UCSD-AML1 (cell line): ENCODE measurements at regions not wholly inside any gene's neighbourhood (a gene's known extent, or its start where the extent isn't known, plus 50 kb on each side); places are given as distances from the start of the nearest gene placed in this dataset.
"Not testable (repeated sequence)": the region's sequence is repeated elsewhere in the genome, so short reads cannot be mapped to it uniquely, and the experiment has no call there.

Experiments used
- DNase-seq: peaks from one replicate; lab custom pipeline; 2025; ENCODE audit not compliant: unreplicated experiment; lab: John Stamatoyannopoulos, UW

DNA sequence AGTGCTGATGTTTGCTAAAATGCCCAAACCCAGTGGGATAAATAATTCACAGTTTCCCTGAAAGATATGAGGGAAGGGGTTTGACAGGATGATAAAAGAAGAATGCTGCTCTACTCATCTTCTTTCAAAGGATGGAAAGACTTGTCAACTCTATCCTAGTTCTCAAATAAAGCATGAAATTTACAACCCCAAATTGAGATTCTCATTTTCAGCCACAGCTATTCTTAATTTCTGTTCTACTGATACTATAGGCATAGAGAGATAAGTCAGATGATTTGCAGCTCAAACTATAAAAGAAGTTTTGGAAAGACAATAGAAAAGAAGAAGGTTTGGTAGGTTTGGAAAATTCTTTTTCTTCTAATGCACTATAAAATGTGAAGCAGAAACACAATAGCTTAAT lies 542.6 kb downstream of the CSNK1G3 start:
- DNase-seq = no peak

DNA sequence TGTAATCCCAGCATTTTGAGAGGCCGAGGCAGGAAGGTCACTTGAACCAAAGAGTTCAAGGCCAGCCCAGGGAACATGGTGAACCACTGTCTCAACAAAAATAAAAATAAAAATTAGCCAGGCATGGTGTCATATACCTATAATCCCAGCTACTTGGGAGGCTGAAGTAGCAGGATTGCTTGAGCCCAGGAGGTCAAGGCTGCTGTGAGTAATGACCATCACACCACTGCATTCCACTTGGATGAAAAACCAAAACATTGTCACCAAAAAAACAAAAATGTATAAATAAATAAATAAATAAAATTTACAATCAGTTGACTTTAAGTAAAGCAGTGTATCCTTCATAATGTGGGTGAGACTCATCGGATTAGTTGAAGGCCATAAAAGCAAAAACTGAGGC lies 541.4 kb downstream of the CSNK1G3 start:
- DNase-seq = no peak

DNA sequence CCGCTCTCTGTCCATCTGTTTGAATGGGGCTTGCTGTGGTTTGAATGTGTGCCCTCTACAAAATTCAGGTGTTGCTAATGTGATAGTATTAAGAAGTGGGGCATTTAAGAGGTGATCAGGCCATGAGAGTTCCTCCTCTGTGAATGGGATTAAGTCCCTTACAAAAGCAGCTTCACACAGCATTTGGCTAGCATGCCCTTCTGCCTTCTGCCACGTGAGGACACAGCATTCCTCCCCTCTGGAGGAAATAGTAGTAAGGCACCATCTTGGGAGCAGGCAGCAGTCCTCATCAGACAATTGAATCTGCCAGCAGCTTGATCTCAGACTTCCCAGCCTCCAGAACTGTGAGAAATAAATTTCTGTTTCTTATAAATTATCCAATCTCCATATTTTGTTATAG lies 540.2 kb downstream of the CSNK1G3 start:
- no peak for DNase-seq

DNA sequence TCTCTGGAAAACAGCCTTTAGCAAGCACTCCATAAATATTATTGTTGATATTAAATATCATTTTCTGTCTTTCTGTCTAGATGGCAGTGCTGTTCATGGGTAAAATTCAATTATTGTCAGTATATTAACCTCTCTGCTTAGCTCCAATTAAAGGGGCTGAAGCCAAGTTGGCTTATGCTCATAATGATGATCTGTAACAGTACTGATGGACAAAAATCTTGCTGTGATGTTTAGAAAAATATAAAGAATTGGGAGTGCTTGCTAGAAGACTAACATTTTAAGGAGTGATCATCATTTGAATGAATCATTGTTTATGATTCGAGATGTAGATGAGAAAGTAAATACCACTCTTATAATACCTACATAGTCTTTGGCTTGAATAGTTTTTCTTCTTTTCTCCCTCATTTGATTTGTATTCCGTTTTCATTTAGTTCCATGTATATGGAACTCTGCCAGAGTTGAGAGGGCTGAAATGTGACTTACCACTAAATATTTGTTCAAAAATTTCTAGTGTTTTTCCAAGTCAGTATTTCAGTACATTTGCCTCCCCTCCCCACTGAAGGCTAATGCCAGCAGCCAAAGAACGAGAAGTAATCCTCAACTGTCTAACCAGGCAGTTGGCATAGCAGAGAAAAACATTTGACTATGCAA lies 538.3 kb downstream of the CSNK1G3 start:
- no peak for DNase-seq

DNA sequence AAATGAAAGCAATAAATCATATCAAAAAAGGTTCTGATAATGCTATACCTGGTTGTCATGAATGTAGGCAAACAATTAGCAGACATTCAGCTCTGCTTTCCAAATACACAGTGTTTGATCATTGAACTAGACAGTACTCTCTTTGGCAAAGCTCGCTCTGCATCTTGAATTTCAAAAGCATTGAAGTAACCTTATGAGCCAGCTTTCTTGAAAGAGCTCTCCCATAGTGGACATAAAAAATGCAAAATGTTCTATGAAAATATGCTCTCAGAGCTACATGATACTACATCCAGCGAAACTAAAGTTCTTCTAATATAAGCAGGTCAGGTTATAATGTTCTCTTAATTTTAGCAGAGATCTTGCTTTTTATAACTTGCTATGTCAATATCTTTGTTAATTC lies 533.4 kb downstream of the CSNK1G3 start:
- DNase-seq = no peak

DNA sequence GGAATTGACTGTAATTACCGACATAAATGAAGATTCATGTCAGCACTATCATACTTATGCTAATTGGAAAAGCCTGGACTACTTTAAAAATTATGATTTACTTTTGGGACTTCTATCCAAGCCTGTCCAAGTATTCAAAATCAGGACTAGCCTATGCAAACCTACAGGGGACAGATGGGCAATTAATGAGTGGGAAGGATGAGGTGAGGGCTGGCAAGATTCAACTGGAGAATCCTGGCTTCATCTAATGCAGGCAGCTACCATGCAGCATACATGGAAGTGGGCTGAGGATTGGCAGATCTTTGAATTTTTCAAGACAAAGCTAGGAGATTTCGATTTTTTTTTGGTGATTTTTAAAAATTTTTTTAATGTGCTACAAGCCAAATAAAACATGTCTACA lies 532.6 kb downstream of the CSNK1G3 start:
- no peak for DNase-seq

DNA sequence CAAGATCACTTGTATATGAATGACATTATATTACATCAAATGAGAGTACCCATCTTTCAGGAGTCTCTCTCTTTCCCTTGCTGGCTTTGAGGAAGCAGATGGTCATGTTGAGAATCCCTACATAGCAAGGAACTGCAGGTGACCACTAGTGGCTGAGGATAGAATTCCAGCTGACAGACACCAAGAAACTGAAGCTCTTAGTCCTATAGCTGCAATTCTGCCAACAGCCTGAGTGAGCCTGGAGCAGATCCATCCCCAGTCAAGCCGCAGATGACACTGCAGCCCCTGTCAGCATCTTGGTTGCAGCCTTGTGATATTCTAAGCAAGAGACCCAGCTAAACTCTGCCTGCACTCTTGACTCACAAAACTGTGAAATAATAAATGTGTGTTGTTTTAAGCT lies 531.5 kb downstream of the CSNK1G3 start:
- DNase-seq = no peak

DNA sequence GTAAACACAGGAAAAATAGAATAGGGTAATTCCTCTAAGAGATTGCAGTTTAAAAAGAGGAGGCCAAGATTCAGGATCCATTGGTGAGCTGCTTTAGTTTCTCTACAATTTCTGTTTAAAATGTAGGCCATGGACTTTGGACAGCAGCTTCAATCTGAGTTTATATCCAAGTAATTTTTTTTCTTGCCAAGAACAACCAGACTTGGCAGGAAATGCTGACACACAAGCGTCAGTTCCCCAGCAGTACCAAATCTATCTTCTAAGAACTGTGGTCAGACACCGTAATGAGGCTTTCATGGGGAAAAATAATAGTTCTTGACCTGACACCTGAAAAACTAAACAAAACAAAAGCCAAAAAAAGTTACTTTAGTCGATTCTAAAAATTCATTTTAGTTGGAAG lies 528.8 kb downstream of the CSNK1G3 start:
- DNase-seq = no peak

DNA sequence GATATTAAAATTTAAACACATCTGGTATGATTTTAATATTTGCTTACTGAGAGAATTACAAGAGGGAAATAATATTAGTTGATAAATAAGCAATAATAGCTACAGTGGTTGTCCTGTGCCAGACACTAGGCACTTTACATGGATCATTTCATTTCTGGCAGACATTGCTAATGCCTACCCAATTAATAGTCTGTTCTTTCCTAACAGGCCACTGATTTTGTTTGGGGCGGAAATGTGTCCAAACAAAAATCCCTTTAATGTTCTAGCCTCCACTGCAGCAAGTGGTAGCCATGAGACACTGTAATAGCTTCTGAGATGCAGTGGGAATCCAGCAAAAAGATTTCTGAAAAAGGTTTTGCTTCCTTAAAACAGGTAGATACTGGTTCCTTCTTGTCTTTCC lies 527.4 kb downstream of the CSNK1G3 start:
- DNase-seq = no peak

DNA sequence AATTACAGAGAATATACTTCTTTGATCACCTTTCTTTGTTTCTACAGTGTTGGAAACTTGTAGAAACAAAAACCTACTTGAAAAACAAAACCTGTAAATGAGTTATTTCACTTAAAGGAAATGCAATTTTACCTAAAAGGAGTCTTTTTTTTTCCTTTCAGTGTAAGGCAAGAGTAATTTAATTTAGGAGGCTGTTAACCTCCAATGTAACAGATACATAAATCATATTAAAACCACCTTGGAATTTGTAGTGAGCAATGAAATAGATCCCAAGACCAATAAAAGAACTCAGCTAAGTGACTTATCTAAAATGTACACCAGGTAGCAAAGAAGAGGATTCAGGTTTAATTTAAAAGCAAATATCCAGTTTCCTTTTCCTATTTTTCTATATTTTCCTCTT lies 524.8 kb downstream of the CSNK1G3 start:
- DNase-seq = no peak

DNA sequence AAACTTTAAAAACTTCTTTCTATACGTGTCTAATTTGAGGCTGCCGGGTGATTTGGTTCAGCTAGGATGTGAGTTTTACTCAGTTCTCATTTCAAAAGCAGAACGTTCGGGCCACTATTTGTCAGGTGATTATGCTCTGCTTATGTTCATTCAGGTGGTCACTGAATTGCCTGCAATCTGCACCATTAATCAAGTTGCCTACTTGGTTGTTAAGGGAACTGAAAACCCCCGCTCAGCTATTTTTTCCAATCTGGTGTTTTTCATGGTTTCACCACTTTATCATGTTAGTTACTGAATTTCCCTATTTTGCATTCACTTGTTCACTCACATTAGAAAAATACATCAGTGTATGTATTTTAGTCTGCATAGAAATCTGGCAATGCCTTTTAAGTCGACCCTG lies 523.0 kb downstream of the CSNK1G3 start:
- DNase-seq = no peak

DNA sequence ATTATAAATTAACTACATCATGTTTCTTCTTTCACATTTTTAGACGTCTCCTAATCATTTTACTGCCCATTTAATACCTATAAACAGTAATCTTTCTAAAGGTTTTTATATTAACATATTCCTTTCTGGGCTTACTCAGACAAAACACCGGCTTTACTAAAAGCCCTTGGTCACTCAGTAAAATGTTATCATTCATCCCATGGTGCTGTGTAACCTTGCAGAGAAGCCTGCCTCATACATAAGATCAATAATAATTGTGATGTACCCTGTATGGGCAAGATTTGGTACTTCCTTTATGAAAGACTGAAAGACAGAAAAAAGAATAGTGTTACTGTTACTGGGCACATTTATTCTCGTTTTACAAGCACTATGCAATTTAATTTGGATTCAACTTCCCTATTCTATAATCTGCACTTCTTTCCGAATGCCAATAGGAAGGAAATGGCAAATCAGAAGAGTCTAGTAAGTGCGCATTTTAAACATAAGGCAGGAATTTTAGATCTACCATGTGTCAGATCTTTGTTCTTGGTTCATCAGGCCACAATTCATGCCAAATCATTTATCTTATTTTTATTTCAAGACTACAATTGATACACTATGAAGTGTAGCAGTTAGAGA lies 522.2 kb downstream of the CSNK1G3 start:
- no peak for DNase-seq

DNA sequence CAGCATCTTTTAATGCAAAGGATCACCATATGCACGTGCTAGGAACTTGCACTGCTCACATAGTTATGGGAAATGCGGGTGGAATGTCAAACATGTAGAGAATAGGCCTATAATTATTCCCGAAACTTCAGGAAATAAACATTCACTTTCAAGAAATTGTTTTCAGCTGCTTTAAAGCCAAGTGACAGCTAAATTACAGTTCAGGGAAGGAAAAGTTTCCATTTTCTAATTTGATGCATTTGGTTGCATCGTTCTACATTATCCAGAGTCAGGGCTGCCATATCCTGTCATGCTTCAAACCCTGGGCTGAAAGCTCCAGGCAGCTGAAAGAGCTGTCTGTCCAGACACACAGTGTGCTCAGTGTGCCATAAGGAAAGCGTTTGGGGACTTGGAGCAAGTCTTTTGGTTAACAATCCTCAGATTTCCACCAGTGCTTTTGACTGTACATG lies 518.1 kb downstream of the CSNK1G3 start:
- DNase-seq = no peak

DNA sequence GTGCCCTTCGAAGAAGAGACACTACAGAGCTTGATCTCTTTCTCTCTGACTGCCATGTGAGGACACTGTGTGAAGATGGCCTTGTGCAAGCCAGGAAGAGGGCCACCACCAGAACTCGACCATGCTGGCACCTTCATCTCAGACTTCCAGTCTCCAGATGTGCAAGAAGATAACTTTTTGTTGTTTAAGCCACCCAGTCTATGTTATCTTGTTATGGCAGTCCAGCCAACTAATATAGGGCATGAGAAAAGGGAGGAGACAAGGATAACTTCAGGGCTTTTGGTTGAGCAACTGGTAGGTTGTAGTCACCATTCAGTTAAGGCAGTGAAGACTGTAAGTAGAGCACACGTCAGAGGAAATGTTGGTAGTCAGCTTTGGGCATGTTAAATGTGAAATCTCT lies 515.5 kb downstream of the CSNK1G3 start:
- DNase-seq = no peak

DNA sequence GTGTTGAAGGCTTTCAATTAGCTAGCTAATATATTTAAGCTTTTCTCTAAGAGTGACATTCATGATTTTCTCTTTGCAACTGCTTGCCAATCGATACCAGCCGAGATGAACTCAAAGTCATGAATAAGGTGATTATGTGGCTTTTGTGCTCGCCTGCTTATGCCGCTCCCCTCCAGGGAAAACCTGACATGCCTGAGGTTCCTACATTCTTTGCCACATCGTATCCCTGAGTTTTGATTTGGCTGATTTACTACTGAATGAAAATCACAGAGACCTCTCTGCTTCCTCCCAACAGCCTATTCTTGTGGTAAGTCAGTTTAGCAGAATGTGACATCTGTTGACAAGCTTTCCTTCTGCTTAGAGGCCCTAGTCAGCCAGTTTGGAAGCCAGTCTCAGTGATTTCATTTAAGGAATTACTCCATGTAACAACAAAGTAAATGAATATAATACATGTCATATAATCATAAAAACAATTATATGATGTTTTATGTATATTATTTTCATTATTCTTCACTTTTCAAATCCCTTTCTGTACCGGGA lies 513.4 kb downstream of the CSNK1G3 start:
- no peak for DNase-seq

DNA sequence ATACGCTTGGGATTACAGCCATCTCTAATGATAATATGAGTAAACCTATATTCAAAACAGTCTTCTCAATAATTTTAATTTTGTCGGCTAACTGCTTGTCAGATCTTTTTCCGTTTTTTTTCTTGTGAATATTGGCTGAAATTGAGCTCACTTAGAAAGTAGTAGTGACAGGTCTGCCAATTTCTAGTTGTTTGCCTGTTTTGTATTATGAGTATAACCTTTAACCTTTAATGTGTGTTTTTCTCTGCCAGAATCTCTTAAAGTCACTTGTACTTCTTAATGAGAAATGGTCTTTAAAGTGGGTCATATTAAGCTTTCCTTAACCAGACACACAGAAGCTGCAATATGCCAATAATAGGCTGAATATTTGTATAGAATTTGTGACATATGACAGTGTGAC lies 511.0 kb downstream of the CSNK1G3 start:
- no peak for DNase-seq

DNA sequence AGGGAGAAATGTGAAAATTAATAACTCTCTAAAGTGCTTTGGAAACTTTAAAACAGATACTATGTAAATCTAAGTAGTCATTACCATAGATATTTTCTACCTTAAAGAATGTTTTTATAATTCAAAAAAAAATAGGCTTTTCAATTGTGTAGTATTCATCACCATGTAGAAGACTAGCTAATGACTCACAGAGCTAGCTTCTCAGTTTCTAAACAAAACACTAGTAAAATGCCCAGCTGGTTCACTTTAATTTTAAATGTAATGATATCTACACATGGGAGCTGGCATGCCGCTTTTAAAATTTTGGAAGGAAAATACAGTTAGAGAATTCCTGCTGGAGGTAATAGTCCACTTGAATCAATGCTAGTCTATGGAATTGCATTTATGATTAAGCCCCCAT lies 509.8 kb downstream of the CSNK1G3 start:
- DNase-seq = no peak

DNA sequence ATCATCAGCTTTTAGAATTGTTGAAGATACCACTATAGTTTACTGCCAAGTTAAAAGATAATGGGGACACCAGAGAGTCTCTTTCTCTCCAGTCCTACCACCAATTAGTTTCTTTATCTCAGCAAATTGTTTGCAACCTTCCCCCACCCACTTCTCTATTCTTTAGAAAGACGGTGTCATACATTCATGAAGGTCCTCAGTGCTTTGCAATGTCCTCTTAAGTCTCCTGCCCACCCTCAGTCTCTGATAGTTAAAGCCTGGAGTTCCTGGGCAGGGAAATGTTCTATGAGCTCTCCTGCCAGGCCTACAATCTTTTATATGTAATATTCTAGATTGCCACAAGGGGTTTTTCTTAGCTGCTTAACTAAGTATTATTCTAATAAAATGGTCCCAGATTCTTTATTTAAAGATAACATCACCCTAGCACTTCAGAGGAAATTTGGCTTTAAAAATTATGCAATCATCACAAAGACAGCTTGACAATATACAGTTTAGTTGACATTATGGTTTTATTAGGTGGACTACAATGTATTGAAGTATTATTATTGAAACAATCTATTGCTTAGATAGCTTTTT lies 509.2 kb downstream of the CSNK1G3 start:
- no peak for DNase-seq

DNA sequence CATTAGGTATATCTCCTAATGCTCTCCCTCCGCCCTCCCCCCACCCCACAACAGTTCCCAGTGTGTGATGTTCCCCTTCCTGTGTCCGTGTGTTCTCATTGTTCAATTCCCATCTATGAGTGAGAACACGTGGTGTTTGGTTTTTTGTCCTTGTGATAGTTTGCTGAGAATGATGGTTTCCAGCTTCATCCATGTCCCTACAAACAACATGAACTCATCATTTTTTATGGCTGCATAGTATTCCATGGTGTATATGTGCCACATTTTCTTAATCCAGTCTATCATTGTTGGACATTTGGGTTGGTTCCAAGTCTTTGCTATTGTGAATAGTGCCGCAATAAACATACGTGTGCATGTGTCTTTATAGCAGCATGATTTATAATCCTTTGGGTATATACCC lies 505.3 kb downstream of the CSNK1G3 start:
- not testable (repeated sequence) for DNase-seq

DNA sequence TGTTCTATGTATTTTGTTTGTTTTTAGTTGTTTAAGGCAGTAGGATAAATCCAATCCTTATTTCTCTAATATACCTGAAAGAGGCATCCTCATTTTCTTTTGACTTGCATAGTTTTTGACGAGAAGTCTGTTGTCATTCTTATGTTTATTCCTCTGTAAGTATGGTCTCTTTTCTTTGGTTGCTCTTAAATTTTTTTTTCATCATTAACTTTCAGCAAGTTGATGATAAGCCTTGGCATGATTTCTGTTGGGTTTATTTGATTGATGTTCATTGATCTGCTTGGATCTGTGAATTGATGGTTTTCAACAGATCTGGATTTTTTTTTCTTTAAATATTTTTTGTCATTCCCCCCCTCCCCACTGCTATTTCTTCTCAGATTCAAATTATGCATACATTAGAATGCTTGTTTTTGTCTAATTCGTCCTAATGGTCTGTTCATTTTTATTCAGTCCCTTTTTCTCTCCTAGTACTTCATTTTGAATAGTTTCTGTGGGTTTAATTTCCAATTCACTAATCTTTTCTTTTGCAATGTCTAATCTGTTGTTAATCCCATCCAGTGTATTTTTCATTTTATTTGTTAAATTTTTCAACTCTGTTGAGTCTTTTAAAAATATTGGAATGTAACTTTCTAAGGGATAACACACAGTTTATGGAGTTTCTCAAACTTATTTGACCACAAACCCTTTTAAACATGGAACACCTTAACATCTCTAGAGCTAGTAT lies 495.9 kb downstream of the CSNK1G3 start:
- no peak for DNase-seq

DNA sequence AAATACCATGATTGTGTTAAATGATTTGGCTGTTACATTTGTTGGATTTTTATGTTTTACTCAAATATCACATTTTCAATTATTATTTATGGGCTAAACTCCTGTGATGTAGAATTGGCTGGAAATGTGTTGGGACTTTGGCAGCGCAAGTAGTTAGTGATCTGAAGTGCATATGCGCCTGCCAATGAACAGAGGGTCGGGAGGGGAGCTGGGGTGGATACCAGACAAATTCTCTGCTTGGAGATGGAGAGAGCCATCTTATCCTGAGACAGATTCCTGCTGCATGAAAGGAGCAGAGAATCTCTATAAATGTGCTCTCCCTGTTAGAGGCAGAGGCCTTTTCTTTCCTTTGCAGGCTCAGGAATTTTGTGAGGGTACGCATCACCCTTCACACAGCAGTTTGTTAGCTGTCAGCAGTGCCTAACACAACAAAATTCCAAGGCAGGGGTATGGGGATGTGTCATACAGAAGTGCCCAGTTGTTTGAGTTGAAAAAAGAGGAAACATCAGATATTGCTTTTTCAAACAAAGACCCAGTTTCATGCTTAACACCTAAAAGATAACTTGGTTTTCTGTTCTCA lies 489.1 kb downstream of the CSNK1G3 start:
- no peak for DNase-seq
